Embryonic facial prominence (tissue), 1 donor: ENCODE measurements at regions not wholly inside any gene's neighbourhood (a gene's known extent, or its start where the extent isn't known, plus 50 kb on each side); places are given as distances from the start of the nearest gene placed in this dataset.
"Not testable (repeated sequence)": the region's sequence is repeated elsewhere in the genome, so short reads cannot be mapped to it uniquely, and the experiment has no call there.

Experiments used
- DNase-seq: peaks from one replicate; pipeline ENCODE4 v3.0.0-alpha.2; 2016; ENCODE audit errors: extremely low spot score

DNA sequence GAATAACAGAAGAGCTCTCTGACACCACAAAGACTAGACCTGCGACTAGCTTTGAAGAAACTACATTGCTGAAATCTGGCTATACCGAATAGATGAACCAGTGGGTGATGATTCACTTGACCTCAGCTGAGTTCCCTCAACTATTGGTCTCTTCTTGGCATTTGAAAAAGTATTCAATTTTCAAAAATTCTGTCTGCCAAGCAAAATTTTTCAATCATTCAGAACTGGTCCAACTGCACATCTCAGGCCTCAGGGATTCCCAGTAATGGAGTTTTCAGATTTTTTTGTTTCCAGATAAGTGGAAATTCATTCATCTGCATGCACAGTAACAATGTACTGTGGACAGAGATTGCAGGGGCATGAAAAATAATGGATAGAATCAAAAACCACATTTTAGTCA is 121.4 kb upstream of the NAA20 start:
- no peak for DNase-seq

DNA sequence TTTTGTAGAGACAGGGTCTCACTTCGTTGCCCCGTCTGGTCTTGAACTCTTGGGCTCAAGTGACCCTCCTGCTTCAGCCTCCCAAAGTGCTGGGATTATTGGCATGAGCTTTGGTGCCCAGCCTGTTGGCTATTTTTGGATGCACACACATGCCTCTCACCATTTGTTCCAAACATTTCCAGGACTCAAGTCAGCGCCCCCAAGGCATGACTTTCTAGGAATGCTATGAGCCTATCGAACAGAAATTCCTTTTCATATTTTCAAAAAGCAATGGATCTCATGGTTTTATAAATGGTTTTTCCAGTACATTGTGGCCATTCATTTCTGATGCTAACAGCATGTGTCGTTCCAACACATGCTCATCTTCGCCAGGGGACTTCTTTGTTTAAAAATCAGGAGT is 119.3 kb upstream of the NAA20 start:
- no peak for DNase-seq

DNA sequence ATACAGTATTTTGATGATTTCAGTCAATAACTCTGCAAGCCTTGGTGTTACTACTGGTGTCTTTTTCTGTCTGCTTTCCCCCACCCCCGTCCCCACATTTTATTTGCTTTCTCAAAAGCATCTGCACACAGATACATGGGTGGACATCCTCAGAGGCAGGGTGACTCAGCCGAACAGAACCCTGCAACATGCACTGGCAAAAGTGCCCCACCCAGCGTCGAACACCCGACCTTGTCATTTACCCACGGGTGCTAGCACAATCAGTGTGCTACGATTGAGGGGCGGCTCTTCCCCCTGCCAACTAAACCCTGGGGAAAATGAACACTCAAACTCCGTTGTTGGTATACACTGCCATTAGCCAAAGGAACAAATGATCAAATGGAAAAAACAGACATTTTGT is 115.9 kb upstream of the NAA20 start:
- DNase-seq: no peak

DNA sequence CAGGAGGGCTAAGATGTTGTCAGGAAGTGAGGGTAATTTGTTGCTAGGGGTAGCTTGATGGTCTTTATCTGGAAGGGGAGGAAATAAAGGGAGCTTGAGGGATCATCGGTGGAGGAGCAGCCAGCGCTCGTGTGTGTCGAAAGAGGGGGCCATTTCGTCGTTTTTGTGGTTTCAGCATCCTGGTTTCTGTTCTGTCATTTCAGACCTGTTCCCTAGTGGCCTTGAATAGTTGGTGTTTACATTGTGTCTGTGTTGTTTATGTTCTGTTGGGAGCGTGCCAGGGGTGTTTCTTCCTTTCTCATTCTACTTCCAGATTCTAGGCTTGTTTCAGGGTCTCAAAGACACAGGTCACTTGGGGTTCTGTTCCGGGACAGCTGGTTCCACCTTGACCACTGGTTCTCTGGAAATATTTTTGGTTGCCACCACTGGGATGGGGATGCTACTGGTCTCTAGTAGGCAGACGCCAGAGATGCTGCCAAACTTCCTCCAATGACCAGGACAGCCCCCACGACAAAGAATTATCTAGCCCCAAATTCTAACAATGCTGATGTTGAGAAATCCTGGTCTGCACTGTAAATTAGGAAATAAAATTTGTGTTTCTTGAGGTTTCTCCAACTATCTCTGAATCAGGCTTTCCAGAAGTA is 113.9 kb upstream of the NAA20 start:
- no peak for DNase-seq

DNA sequence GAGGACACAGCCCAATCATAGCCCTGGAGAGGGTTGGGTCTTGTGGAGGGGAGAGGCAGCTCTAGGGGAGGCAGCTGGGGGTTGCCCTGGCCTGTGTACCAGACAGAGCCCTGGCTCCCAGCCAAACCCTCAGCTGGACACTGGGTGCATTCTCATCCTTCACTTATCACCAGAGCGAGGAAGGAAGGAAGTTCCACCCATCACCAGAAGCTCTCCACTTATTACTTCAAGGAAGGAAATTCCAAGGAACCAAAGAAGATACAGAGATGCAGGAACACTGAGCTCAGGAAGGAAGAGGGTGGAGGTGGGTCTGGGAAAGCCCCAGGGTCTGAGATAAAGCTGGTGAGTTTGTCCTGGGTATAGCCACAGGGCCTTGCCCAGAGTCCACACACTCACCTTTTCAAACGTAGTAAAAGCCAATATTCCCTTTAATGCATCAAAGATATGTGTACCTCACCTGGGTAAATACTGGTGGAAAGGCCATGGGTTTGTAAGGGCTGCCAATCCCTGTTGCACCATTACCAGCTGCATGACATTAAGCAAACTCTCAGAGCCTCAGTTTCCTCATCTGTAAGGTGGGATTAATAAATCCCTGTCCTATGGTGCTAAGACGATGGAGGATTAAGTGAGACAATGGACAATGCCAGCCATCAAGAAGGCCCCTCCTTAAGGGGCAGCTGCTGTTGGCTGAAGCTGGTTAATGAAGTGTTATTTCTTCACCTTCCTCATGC is 109.7 kb upstream of the NAA20 start:
- no peak for DNase-seq

DNA sequence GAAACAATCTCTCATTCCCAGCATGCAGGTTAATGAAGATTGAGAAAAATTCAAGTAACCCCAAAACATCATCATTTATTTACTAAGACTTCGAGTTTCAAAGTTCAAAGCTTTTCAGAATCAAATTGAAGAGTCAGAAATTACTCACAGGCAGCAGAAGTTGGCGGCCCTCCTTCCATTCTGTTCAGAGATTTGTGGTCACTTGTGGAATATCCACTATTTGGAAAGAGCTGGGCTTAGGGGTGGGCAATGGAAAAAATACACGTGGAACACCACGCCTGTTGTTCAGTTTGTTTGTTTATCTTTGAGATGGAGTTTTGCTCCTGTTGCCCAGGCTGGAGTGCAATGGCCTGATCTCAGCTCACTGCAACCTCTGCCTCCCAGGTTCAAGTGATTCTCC is 108.6 kb upstream of the NAA20 start:
- DNase-seq: no peak

DNA sequence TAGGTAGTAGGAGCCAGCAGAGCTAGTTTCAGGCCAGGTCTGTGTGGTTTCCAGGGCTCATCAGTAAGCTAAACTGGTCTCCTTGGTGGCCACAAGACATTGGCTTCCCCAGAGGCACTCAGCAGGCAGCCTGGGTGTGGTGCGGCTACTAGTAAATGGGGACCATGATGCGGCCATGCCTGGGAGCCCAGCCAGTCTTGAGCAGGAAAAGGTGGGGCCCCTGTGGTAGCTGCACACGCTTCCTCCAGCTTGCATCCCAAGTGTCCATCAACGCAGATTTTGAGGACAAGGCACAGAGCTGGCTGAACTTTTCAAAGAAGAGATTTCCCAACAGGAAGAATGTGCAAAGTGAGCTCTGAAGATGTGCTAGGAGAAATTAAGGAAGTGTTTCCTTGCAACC is 107.4 kb upstream of the NAA20 start:
- no peak for DNase-seq

DNA sequence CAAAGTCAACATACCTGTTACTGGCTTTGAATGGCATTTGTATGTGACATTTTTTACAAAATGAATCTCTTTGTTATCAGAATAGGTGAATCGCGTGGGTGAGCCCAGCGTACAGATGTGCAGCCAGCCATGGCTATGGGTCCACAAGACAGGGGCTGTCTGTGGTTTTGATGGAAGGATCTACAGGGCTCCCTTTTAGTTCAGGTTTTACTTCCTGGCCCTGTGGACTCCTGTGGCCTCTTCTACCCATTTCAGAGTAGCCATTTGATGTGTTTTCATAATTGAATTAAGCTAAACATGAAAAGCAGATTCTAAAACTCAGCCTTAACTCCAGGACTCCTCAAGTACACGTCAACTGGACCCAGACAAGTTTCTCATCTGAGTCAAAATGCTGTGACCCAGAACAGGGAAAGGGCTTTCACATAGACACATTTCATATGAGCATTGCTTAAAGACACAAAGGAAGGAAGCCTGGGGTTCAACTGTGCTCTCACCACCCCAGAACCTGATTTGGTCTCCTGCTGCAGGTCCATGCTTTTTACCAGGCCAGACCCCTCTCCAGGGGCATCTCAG is 105.3 kb upstream of the NAA20 start:
- DNase-seq: no peak

DNA sequence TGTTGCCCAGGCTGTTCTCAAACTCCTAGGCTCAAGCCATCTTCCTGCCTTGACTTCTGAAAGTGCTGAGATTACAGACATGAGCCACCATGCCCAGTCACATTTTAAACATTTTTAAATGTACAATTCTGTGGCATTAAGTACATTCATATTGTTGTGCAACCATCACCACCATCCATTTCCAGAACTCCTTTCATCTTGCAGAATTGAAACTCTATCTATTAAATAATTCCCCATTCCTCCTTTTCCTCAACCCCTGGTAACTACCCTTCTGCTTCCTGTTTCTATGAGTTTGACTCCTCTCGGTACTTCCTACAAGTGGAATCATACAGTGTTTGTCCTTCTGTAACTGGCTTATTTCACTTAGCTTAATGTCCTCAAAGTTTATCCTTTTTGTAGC is 103.8 kb upstream of the NAA20 start:
- DNase-seq: no peak

DNA sequence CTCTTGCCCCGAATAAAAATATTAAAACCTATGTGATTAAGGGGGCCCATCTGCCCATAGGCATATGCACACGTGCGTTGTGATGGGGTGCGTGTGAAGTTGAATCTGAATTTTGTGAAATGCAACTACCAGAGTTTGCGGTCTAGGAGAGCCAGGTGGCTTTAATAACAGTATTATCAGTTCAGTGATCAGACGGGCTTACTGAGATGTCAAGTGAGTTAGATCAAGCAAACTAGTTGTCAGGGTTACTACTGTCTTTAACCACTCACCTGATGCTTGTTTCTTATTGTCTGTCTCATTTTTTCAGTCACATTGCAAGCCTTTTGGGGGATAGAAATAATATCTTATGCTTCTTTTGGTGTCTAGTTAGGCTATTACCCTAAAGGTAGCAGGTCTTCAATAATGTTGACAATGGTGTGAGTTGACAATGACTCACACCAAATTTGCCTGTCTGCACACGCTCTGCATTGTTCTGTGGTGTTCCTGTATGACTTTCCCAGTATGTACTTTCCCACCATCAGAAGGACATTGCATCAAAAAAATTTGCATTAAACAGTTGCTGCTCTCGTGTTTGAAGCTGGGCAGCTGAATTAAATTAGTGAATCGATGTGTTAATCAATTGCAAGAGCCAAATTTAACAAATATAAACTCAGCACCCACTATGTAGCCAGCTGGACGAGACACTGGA is 103.1 kb upstream of the NAA20 start:
- DNase-seq: no peak

DNA sequence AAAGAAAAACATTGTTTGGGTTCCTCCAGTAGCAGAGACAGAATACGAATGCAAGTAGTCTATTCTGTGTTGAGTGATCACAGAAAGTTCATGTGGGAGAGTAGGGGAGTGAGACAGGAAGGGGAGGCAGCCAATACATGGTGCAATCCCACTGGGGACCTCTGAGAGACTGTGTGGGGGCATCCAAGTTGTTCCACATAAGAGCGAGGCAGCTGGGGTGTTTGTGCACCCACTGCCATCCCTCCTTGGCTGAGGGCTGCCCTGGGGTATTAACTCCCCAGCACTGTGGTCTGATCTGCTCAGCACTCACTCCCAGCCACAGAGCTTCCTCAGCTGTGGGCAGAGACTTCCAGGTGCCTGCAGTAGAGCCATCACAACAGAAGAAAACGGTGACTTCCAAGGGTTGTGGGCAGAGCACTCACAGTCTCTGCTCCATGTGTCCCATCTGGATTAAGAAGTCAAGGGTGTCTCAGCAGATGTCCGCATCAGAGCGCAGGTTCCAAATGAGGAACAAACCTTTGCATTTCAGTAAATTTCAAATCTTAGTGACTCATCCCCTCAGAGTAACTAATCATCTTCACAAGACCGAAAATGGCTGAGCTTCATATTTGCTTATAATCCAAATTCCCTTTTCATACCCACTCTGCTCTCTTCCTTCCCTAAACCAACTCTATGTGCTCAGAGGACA is 101.9 kb upstream of the NAA20 start:
- DNase-seq: no peak

DNA sequence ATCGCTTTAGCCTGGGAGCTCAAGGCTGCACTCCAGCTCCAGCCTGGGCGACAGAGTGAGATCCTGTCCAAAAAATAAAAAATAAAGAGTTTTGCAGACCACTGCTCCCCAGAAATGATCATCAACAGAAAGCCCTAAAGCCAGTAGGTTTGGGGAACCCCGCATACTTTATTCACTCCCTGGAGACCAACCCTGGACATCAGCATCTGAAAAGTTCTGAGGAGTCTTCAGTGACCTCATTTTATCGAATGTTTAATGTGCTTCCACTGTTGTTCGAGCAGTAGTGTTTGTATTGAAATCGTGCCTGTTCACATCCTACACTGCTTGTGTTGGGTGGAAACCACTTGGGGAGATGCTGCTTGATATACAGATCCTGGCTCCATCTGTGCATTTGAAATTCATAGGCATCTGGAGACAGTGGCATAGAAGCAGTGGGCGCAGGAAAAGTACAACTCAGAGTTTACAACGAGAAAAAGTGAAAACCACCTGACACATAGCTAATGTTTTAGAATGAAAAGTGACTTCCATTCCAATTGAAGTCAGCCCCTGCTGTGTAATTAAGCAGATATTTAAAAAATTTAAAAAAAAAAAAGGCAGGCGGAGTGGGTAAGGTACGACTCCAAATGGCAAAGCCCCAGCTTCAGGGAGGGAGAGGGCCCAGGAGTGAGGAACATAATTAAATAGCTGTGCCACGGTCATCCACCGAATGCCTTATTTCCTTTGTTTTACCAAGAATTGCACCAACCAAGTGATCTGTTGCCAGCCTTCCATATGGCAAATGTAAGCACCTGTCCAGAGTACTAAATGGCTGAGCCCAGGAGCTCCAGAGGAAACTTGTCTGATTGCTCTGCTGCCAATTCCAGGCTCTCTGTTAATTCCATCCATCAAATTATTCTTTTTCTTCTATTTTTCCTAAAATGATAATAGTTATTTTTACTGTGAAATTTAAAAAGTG is 100.4 kb upstream of the NAA20 start:
- DNase-seq: no peak

DNA sequence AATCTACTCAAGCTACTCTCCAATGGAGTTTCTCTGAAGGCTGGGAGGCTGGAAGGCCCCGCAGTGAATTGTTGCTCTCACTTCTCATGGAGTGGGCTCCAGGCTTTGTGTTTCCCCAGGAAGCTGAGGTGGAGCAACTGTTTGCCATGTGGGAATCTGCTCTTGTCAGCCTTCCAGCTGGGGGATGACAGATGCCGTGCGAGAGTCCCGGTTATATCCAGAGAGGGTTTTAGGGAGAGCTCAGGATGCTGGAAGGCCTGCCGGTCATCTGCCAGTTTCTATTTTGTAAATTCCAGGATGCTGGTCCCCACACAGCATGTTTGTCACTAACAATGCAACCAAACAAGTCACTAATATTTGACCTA is 98.2 kb upstream of the NAA20 start:
- DNase-seq: no peak

DNA sequence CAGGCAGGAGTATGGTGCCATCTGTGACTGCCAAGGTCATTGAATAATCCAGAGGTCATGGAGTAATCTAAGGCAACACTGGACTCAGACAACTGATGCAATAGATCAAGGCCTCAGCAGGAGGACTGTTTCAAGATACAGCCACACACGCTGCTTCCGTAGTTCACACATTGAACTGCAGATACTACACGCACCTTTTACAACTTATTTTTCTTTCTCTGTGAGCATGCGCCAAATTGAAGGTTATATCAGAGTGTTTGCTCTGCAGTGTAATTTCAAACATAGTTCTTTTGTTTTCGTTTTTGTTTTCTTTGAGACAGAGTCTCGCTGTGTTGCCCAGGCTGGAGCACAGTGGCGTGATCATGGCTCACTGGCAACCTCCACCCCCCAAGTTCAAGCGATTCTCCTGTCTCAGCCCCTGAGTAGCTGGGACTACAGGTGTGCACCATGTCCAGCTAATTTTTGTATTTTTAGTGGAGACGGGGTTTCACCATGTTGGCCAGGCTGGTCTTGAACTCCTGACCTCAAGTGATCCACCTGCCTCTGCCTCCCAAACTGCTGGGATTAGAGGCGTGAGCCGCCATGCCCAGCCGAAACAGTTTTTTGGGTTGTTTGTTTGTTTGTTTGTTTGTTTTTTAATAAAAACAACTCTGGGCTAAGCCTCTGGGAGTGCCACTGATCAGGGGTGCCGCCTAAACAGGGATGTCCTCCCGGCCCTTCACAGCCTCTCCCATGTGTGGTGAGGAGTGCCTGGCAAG is 96.6 kb upstream of the NAA20 start:
- DNase-seq: no peak

DNA sequence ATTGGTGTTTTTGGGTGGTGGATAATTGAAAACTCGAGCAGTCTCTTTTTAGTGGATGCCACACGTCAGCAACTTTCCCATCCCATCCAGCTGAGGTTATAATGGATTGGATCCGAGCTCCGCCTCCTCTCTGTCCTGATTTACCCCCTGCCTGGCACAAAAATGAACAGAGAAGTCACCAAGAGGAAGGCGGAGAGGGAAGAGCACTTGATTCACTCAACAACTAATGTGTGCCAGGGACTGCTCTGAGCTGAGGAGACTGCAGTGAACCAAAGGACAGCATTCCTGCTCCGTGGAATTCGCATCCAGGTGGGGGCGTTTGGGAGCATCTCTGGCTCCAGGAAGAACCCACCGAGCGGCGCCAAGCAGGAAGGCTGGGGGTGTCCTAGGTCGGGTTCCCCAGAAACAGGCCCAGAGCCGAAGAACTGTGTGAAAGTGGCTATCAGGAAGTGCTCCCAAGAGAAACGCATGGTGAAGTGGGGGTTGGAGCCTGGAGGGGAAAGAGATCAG is 95.8 kb upstream of the NAA20 start:
- DNase-seq: no peak

DNA sequence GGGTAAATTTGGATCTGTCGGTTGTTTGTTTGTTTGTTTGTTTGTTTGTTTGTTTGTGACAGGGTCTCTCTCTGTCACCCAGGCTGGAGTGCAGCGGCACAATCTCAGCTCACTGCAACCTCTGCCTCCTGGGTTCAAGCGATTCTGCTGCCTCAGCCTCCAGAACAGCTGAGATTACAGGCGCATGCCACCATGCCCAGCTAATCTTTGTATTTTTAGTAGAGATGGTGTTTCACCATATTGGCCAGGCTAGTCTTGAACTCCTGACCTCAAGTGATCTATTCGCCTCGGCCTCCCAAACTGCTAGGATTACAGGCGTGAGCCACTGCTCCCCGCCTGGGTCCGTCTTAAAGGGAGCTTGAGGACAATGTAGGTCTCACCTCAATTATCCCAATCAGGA is 95.3 kb upstream of the NAA20 start:
- DNase-seq: not testable (repeated sequence)

DNA sequence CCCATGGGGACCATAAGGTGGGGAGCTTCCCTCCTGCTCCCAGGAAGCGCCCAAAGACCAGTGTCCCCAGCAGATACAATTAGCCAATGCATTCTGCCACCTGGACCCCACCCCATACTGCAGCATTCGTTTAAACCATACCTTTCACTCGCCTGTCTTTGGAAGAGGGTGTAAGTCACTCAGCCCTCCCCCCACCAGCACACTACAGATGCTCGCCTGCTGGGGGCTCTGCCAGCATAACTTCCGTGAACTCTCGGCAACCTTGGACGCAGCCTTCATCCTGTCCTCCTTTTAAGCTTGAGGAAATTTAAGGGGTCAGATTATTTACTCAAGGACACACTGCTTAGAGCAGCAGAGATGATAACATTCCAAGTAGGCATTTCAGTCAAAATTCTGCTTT is 94.4 kb upstream of the NAA20 start:
- no peak for DNase-seq

DNA sequence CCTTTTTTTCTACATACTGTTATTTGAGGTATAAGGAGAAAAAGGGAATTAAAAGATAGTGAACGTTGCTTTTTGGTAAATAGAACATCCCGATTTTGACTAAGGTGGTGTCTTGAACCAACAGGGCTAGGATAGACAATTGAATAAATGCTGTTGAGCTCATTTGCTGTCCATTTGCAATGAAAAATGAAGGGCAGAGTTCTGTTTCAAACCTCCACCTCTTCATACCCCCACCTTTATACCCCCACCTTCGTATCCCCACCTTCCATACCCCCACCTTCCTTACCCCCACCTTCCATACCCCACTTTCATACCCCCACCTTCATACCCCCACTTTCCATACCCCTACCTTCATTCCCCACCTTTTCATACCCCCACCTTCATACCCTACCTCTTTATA is 93.4 kb upstream of the NAA20 start:
- no peak for DNase-seq

DNA sequence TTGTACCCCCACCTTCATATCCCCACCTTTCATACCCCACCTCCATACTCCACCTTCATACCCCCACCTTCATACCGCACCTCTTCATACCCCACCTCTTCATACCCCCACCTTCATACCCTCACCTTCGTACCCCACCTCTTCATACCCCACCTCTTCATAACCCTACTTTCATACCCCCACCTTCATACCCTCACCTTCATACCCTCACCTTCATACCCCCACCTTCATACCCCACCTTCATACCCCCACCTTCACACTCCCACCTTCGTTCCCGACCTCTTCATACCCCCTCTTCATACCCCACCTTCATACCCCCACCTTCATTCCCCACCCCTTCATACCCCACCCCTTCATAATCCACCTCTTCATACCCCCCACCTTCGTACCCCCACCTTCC is 92.9 kb upstream of the NAA20 start:
- DNase-seq: no peak

DNA sequence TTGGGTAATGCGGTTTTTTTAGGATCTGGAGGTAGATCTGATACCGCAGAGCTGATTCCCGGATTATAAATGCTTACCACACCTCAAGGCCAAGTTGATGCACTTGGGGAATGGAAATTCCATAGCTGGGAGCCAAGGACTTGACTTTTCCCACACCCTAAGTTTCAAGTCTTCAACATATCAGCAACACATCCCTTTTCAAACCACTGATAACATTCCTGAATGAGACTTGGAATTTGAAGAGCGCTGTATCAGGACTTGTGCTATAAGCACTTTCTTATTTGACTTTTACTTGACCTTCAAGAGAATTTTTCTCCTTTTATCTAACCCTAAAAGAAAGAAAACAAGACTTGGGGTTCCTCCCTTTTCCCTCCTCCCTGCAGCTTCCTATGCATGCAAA is 90.6 kb upstream of the NAA20 start:
- DNase-seq: no peak
